ENCODE measurements at regions not wholly inside any gene's neighbourhood (a gene's known extent, or its start where the extent isn't known, plus 50 kb on each side); places are given as distances from the start of the nearest gene placed in this dataset.

- no peak overlapping the region for H3K27ac Mint-ChIP-seq (ENCODE audit: unreplicated experiment)
- no peaks in the 10 kb centered on the region for H3K4me1 Mint-ChIP-seq (ENCODE audit: low read depth, unreplicated experiment)
- no TSS peak for BruUV-seq (replicated peaks)
- intact Hi-C loops (cut with micrococcal nuclease; ENCODE audit: unreplicated experiment) = no loop called here
- H3K9me3 Mint-ChIP-seq (ENCODE audit: low read depth, unreplicated experiment) = peaks cover 19% of the 10 kb centered on the region
- no peaks in the 10 kb centered on the region for H3K36me3 Mint-ChIP-seq (ENCODE audit: insufficient read depth, unreplicated experiment)
- no peak overlapping the region for H3K4me3 Mint-ChIP-seq (ENCODE audit: low read depth, unreplicated experiment)
- DNase-seq = no peak
- CTCF ChIA-PET = no interaction called here
- no peaks in the 10 kb centered on the region for H3K27me3 Mint-ChIP-seq (ENCODE audit: unreplicated experiment)
- no peak for TF ChIP-seq CTCF (IDR thresholded peaks at IDR 0.05; ENCODE audit: unreplicated experiment)
Observed at GRCh38 chr12:128133321-128134073, 133.5 kb upstream of the TMEM132C start.

- no peak overlapping the region for H3K4me3 Mint-ChIP-seq (ENCODE audit: low read depth, unreplicated experiment)
- DNase-seq = no peak
- CTCF ChIA-PET = no interaction called here
- H3K9me3 Mint-ChIP-seq (ENCODE audit: low read depth, unreplicated experiment) = peaks cover 27% of the 10 kb centered on the region
- intact Hi-C loops (cut with micrococcal nuclease; ENCODE audit: unreplicated experiment) = no loop called here
- H3K27ac Mint-ChIP-seq (ENCODE audit: unreplicated experiment) = no peak overlapping the region
- no peak for TF ChIP-seq CTCF (IDR thresholded peaks at IDR 0.05; ENCODE audit: unreplicated experiment)
- no TSS peak for BruUV-seq (replicated peaks)
- no peaks in the 10 kb centered on the region for H3K27me3 Mint-ChIP-seq (ENCODE audit: unreplicated experiment)
- H3K36me3 Mint-ChIP-seq (ENCODE audit: insufficient read depth, unreplicated experiment) = no peaks in the 10 kb centered on the region
- H3K4me1 Mint-ChIP-seq (ENCODE audit: low read depth, unreplicated experiment) = no peaks in the 10 kb centered on the region
Observed at GRCh38 chr12:128137140-128137539, 129.8 kb upstream of the TMEM132C start.

GRCh38 chr12:128138125-128138524 is 128.8 kb upstream of the TMEM132C start:
- Mint-ChIP-seq H3K9me3 (ENCODE audit: low read depth, unreplicated experiment) (peaks cover 27% of the 10 kb centered on the region), H3K4me1 (ENCODE audit: low read depth, unreplicated experiment) (no peaks in the 10 kb centered on the region), H3K4me3 (ENCODE audit: low read depth, unreplicated experiment) (no peak overlapping the region), H3K27ac (ENCODE audit: unreplicated experiment) (no peak overlapping the region), H3K27me3 (ENCODE audit: unreplicated experiment) (no peaks in the 10 kb centered on the region), H3K36me3 (ENCODE audit: insufficient read depth, unreplicated experiment) (no peaks in the 10 kb centered on the region)
- CTCF ChIA-PET = no interaction called here
- DNase-seq = no peak
- no peak for TF ChIP-seq CTCF (IDR thresholded peaks at IDR 0.05; ENCODE audit: unreplicated experiment)
- no TSS peak for BruUV-seq (replicated peaks)
- intact Hi-C loops (cut with micrococcal nuclease; ENCODE audit: unreplicated experiment) = no loop called here

- DNase-seq = no peak
- Mint-ChIP-seq H3K4me3 (ENCODE audit: low read depth, unreplicated experiment) (no peak overlapping the region), H3K9me3 (ENCODE audit: low read depth, unreplicated experiment) (peaks cover 25% of the 10 kb centered on the region), H3K27ac (ENCODE audit: unreplicated experiment) (no peak overlapping the region), H3K36me3 (ENCODE audit: insufficient read depth, unreplicated experiment) (no peaks in the 10 kb centered on the region), H3K27me3 (ENCODE audit: unreplicated experiment) (no peaks in the 10 kb centered on the region), H3K4me1 (ENCODE audit: low read depth, unreplicated experiment) (no peaks in the 10 kb centered on the region)
- BruUV-seq (replicated peaks) = no TSS peak
- TF ChIP-seq CTCF (IDR thresholded peaks at IDR 0.05; ENCODE audit: unreplicated experiment) = no peak
- CTCF ChIA-PET = no interaction called here
- intact Hi-C loops (cut with micrococcal nuclease; ENCODE audit: unreplicated experiment) = no loop called here
Observed at GRCh38 chr12:128140551-128140950, 126.4 kb upstream of the TMEM132C start.
